ENCODE measurements at regions not wholly inside any gene's neighbourhood (a gene's known extent, or its start where the extent isn't known, plus 50 kb on each side); places are given as distances from the start of the nearest gene placed in this dataset.

GRCh38 chr5:28499766-28500290 is 1461.4 kb upstream of the CDH9 start:
- Mint-ChIP-seq H3K4me3 (no peak overlapping the region), H3K4me1 (peaks cover 9% of the 10 kb centered on the region), H3K27me3 (ENCODE audit: insufficient read depth, low read depth, poor library complexity) (no peaks in the 10 kb centered on the region), H3K9me3 (no peaks in the 10 kb centered on the region), H3K36me3 (ENCODE audit: low read depth) (no peaks in the 10 kb centered on the region), H3K27ac (no peak overlapping the region)
- peaks cover 21% of the 10 kb centered on the region for H3K4me1 ChIP-seq (ENCODE audit: insufficient read depth)
- no peak for DNase-seq (ENCODE audit: low spot score)
- H3K79me2 ChIP-seq (replicated peaks; ENCODE audit: insufficient read depth), result no peaks in the 10 kb centered on the region
- H3K27me3 ChIP-seq (ENCODE audit: insufficient read depth), result no peaks in the 10 kb centered on the region
- no peak overlapping the region for H2AFZ ChIP-seq
- no peaks in the 10 kb centered on the region for H4K20me1 ChIP-seq (replicated peaks; ENCODE audit: insufficient read depth)
- H3K4me2 ChIP-seq, result no peak overlapping the region
- TF ChIP-seq NANOG (IDR thresholded peaks at IDR 0.05; ENCODE audit: borderline replicate concordance), result no peak
- TF ChIP-seq ZNF114 (CRISPR knock-in tag; IDR thresholded peaks at IDR 0.05), result no peak
- TF ChIP-seq EZH2phosphoT487 (IDR thresholded peaks at IDR 0.05; ENCODE audit: unreplicated experiment), result no peak
- TF ChIP-seq ZNF331 (CRISPR knock-in tag; IDR thresholded peaks at IDR 0.05; ENCODE audit: low read depth), result no peak
- no peak for TF ChIP-seq POLR2AphosphoS5 (IDR thresholded peaks at IDR 0.05; ENCODE audit: low read depth)
- no peak for TF ChIP-seq ETS1 (IDR thresholded peaks at IDR 0.05)
- no peak for TF ChIP-seq STAT1 (IDR thresholded peaks at IDR 0.05; ENCODE audit: unreplicated experiment)
- no peak for TF ChIP-seq REST (IDR thresholded peaks at IDR 0.05; ENCODE audit: unreplicated experiment)
- TF ChIP-seq JUNB (IDR thresholded peaks at IDR 0.05; ENCODE audit: unreplicated experiment), result no peak
- TF ChIP-seq CREB1 (CRISPR knock-in tag; IDR thresholded peaks at IDR 0.05; ENCODE audit: low read depth), result no peak
- TF ChIP-seq CTCF (conservative IDR thresholded peaks at IDR 0.05; ENCODE audit: low read depth in 2 of 2), result no peak
- TF ChIP-seq EZH2 (IDR thresholded peaks at IDR 0.05; ENCODE audit: low read depth, unreplicated experiment), result no peak
- TF ChIP-seq ZNF462 (CRISPR knock-in tag; IDR thresholded peaks at IDR 0.05), result no peak
- no peak for ATAC-seq
- H3K4me3 ChIP-seq, result no peak overlapping the region
- H3F3A ChIP-seq (replicated peaks; ENCODE audit: low read depth), result no peaks in the 10 kb centered on the region
- 0 out of 2 replicates have a peak, but pooled peaks cover 1% of the 10 kb centered on the region for H3K9me2 ChIP-seq (ENCODE audit: insufficient read depth)
- no peak overlapping the region for H3K27ac ChIP-seq (ENCODE audit: low read depth)
- H3K36me3 ChIP-seq (ENCODE audit: insufficient read depth), result no peaks in the 10 kb centered on the region

All from GM23338 (cell line).